Upper lobe of right lung (tissue), 1 donor: ENCODE measurements at regions not wholly inside any gene's neighbourhood (a gene's known extent, or its start where the extent isn't known, plus 50 kb on each side); places are given as distances from the start of the nearest gene placed in this dataset.
"Not testable (repeated sequence)": the region's sequence is repeated elsewhere in the genome, so short reads cannot be mapped to it uniquely, and the experiment has no call there.

Experiments used
- ATAC-seq: fragments of 200-7000 bp; cut with Tn5 transposase; one replicate; pipeline ENCODE4 v1.9.1; 2020; ENCODE audit warnings: mild to moderate bottlenecking, moderate library complexity
- DNase-seq: peaks from one replicate; pipeline ENCODE4 v3.0.0-alpha.2; 2020
- H3K27ac ChIP-seq: fragments of 200-600 bp; one replicate; pipeline ENCODE4 v1.8.0; 2022
- H3K27me3 ChIP-seq: fragments of 200-600 bp; one replicate; pipeline ENCODE4 v1.8.0; 2022; ENCODE audit warnings: mild to moderate bottlenecking
- H3K36me3 ChIP-seq: fragments of 200-600 bp; one replicate; pipeline ENCODE4 v1.8.0; 2022
- H3K4me1 ChIP-seq: fragments of 200-600 bp; one replicate; pipeline ENCODE4 v1.8.0; 2022
- H3K4me3 ChIP-seq: fragments of 200-600 bp; one replicate; pipeline ENCODE4 v1.8.0; 2022; ENCODE audit warnings: mild to moderate bottlenecking
- H3K9me3 ChIP-seq: fragments of 200-600 bp; one replicate; pipeline ENCODE4 v1.8.0; 2022
- intact Hi-C: fragments of 100-400 bp; cut with DNase I; formaldehyde crosslinking; loops from one replicate; pipeline ENCODE4 v1.11.0; 2022
- TF ChIP-seq, protein P1 (sequence below): fragments of 200-600 bp; IDR thresholded peaks from one replicate; pipeline ENCODE4 v1.8.0; 2022; ENCODE audit warnings: antibody characterized with exemption
- donor health status: DM: no; HTN: yes; CAD: no; lungs with severe emphysema.

DNA sequence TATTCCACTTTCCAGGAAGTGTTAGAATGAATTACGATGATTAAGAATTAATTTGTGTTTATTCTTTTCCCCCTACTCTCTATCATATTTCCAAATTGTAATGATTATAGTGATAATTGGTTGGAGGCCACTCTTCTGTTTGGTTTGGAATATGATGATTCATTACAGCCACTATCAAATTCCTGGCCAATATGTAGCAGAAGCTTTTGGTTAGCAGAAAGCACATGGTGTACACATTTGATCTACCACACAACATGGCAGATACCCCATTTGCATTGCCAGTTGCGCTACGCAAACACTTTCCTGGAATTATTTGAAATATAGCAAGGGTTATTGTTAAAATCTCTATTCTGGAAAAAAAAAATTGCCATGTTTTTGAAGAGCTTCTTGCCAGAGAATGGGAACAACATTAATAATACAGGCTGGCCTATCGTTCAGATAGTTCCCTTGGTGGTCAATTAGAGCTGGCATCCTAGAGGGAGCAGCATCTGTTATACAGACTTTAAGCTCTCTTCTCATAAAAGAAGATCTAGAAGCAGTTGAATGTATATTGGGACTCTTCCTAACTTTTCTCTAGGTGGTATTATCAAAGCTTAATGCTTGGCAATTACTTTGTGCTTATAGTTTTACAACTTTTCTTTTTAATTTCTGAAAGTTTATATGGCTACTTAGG is 455.0 kb upstream of the ACTBL2 start:
- intact Hi-C loops, result no loop called here

DNA sequence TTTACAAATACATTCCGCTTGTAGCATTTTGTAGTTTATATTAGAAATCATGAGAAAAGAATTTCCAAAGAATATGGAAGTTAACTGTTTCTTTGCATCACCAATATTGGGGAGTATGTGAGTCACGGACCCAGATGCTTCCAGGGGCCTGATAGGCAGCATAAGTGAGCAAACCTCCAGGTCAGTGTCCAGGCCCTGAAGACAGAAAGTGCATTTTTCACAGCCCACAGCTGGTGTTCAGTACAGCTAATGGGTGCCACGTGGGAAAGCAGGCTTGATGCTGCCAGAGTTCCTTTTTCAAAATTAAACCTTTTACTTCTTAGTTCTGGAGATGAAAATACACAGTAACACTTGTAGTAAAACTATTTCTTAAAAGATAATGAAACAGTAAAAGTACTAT is 454.4 kb upstream of the ACTBL2 start:
- DNase-seq, result no peak
- Histone ChIP-seq H3K4me1 (no peaks in the 10 kb centered on the region), H3K27ac (no peak overlapping the region), H3K9me3 (no peaks in the 10 kb centered on the region), H3K4me3 (no peak overlapping the region), H3K27me3 (no peaks in the 10 kb centered on the region), H3K36me3 (no peaks in the 10 kb centered on the region)
- ATAC-seq, result no peak
- intact Hi-C loops, result no loop called here
- TF ChIP-seq, protein P1, sequence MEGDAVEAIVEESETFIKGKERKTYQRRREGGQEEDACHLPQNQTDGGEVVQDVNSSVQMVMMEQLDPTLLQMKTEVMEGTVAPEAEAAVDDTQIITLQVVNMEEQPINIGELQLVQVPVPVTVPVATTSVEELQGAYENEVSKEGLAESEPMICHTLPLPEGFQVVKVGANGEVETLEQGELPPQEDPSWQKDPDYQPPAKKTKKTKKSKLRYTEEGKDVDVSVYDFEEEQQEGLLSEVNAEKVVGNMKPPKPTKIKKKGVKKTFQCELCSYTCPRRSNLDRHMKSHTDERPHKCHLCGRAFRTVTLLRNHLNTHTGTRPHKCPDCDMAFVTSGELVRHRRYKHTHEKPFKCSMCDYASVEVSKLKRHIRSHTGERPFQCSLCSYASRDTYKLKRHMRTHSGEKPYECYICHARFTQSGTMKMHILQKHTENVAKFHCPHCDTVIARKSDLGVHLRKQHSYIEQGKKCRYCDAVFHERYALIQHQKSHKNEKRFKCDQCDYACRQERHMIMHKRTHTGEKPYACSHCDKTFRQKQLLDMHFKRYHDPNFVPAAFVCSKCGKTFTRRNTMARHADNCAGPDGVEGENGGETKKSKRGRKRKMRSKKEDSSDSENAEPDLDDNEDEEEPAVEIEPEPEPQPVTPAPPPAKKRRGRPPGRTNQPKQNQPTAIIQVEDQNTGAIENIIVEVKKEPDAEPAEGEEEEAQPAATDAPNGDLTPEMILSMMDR, result no peak

More for the DNA sequence above, 455.0 kb upstream of the ACTBL2 start:
- Histone ChIP-seq H3K27ac (no peak overlapping the region), H3K27me3 (no peaks in the 10 kb centered on the region), H3K4me3 (no peak overlapping the region), H3K36me3 (no peaks in the 10 kb centered on the region), H3K9me3 (no peaks in the 10 kb centered on the region), H3K4me1 (no peaks in the 10 kb centered on the region)
- no peak for ATAC-seq
- TF ChIP-seq, protein P1, result no peak
- no peak for DNase-seq

DNA sequence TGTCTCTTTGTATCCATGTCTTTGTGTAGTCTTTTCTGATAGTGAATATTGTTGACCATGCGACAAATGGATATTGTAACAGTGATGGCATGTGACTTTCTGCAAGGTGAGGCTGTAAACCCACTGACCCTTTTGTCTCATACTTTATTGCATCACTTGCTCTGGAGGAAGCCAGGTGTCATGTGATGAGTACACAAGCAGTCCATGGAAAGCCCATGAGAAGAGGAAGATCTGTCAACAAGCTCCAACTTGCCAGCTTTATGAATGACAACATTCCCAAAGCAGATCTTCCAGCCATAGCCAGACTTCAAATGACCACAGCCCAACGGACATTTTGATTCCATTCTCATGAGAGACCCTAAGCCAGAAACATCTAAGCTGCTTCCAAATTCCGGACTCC is 450.1 kb upstream of the ACTBL2 start:
- no peaks in the 10 kb centered on the region for H3K27me3 ChIP-seq
- H3K4me3 ChIP-seq, result no peak overlapping the region
- H3K27ac ChIP-seq, result no peak overlapping the region
- intact Hi-C loops, result no loop called here
- H3K36me3 ChIP-seq, result no peaks in the 10 kb centered on the region
- no peaks in the 10 kb centered on the region for H3K4me1 ChIP-seq
- no peak for ATAC-seq
- TF ChIP-seq, protein P1, result no peak
- DNase-seq, result no peak
- H3K9me3 ChIP-seq, result no peaks in the 10 kb centered on the region

DNA sequence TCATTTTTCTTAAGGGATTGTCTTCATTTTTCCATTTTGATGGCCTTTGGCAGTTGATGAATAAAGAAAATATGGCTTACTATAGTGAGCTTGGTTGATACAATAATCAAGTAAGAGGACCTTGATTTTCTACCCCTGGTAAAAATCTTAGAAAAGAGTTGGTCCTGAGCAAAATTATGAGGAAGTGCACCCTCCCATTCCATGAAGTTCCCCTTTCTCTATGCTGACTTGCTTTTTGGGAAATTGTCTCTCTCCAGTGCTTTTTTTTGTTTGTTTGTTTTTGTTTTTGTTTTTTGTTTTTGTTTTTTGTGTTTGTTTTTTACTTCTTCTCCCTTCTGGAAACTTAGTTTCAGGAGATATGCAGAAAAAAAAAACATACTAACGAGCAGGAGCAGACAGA is 449.2 kb upstream of the ACTBL2 start:
- no peaks in the 10 kb centered on the region for H3K4me1 ChIP-seq
- H3K4me3 ChIP-seq, result no peak overlapping the region
- DNase-seq (no peak), ATAC-seq (no peak)
- TF ChIP-seq, protein P1, result no peak
- no peaks in the 10 kb centered on the region for H3K9me3 ChIP-seq
- H3K36me3 ChIP-seq, result no peaks in the 10 kb centered on the region
- intact Hi-C loops, result no loop called here
- no peaks in the 10 kb centered on the region for H3K27me3 ChIP-seq
- H3K27ac ChIP-seq, result no peak overlapping the region

GRCh38 chr5:57931352-57931751 is 448.7 kb upstream of the ACTBL2 start:
- Histone ChIP-seq H3K4me3 (no peak overlapping the region), H3K27me3 (no peaks in the 10 kb centered on the region), H3K9me3 (no peaks in the 10 kb centered on the region), H3K4me1 (no peaks in the 10 kb centered on the region), H3K36me3 (no peaks in the 10 kb centered on the region), H3K27ac (no peak overlapping the region)
- intact Hi-C loops, result no loop called here
- TF ChIP-seq, protein P1, result no peak
- no peak for DNase-seq
- ATAC-seq, result no peak

GRCh38 chr5:57929271-57929670 is 446.7 kb upstream of the ACTBL2 start:
- Histone ChIP-seq H3K36me3 (no peaks in the 10 kb centered on the region), H3K27ac (no peak overlapping the region), H3K9me3 (no peaks in the 10 kb centered on the region), H3K4me1 (no peaks in the 10 kb centered on the region), H3K27me3 (no peaks in the 10 kb centered on the region), H3K4me3 (no peak overlapping the region)
- DNase-seq (no peak), ATAC-seq (no peak)
- TF ChIP-seq, protein P1, result no peak
- intact Hi-C loops, result no loop called here

DNA sequence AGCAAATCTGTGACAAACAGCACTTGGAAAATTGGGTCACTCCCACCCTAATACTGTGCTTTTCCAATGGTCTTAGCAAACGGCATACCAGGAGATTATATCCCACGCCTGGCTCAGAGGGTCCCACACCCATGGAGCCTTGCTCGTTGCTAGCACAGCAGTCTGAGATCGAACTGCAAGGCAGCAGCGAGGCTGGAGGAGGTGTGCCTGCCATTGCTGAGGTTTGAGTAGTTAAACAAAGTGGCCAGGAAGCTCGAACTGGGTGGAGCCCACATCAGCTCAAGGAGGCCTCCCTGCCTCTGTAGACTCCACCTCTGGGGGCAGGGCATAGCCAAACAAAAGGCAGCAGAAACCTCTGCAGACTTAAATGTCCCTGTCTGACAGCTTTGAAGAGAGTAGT is 440.5 kb upstream of the ACTBL2 start:
- DNase-seq, H3K27ac ChIP-seq, H3K9me3 ChIP-seq, H3K4me3 ChIP-seq, intact Hi-C loops, H3K36me3 ChIP-seq, ATAC-seq, H3K27me3 ChIP-seq, H3K4me1 ChIP-seq: not testable (repeated sequence)
